Breast epithelium (tissue), 3 donors: ENCODE measurements at regions not wholly inside any gene's neighbourhood (a gene's known extent, or its start where the extent isn't known, plus 50 kb on each side); places are given as distances from the start of the nearest gene placed in this dataset.

Experiments used
- CTCF ChIP-seq, 3 donors: fragments of 450-650 bp; IDR thresholded peaks; one replicate each; pipeline ENCODE4 v1.5.1; 2016 to 2017; ENCODE audit warnings: antibody characterized with exemption in 3 of 3, mild to moderate bottlenecking in 3 of 3, moderate library complexity in 3 of 3
- POLR2A ChIP-seq: fragments of 450-650 bp; IDR thresholded peaks from one replicate; pipeline ENCODE4 v1.6.1; 2016; ENCODE audit warnings: antibody characterized with exemption, mild to moderate bottlenecking, moderate library complexity
- POLR2AphosphoS5 ChIP-seq, 3 donors: sonication (generic); formaldehyde crosslinking; IDR thresholded peaks; one replicate each; pipeline ENCODE4 v1.6.1; 2017; ENCODE audit warnings: antibody characterized with exemption in 3 of 3

DNA sequence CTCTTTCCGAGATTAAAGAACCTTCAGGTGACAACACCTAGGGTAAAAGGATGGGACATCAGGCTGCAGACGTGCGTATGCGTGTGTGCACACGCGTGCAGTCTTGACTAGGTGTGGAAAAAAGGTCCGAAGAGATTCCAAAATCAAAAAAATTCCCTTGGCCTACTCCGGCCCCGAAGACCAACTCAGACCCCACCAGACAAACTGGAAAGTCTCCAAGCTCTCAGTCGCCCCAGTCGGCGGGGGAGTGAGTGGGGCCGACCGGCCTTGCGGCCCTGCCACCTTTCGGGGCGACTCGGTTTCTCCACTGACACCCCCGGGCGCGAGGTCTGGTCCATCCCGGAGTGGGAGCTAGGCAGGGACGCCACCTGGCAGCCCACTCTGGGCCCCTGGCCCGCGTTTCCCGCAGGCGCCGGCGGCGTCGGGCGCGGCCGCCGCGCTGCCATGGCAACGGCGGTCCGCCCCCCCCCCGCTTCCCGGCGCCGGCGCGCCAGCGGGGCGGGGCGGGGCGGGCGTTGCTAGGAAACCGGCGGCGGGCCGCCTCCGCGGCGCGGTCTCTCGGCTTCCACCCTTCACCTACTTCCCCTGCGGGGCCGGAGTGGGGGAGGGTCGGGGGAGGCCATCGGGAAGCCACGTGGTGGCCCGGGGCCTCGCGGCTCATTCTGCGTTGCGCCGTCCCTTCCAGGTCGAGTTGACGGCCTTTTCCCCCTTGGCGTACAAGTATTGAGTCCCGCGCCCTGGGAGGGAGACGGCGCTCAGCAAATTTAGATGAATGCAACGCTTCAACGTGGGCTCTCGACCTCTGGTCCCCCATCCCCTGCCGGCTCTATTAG is 253.1 kb downstream of the EFCAB11 start:
- no peak for TF ChIP-seq CTCF (IDR thresholded peaks at IDR 0.05)
- no peak for TF ChIP-seq POLR2A
- TF ChIP-seq POLR2AphosphoS5 (IDR thresholded peaks at IDR 0.05): peak in 2 of 3 donors; percentile 31 to 40
